A549 (cell line): ENCODE measurements at regions not wholly inside any gene's neighbourhood (a gene's known extent, or its start where the extent isn't known, plus 50 kb on each side); places are given as distances from the start of the nearest gene placed in this dataset.

ENCODE experiments used
- ATAC-seq, 2 experiments: fragments of 200-7000 bp in 1 of 2; fragments of >200 bp in 1 of 2; cut with Nextera tagmentation in 1 of 2; cut with Tn5 transposase in 1 of 2; 3 replicates each; pipeline versions ENCODE4 v1.8.0 to v1.9.1; 2018 to 2020; ENCODE audit warnings: mild to moderate bottlenecking in 1 of 2, moderate library complexity in 1 of 2
- CTCF ChIA-PET: fragments of 300-600 bp; sonication (Branson Sonifier 250); formaldehyde crosslinking; extraction: SDS; loops from one replicate; lab custom pipeline; 2021; ENCODE audit warnings: antibody characterized with exemption, inconsistent platforms; lab: Yijun Ruan, JAX
- POLR2A ChIA-PET: fragments of 350-600 bp; formaldehyde crosslinking; extraction: SDS; loops from one replicate; lab custom pipeline; 2021; ENCODE audit warnings: antibody characterized with exemption, inconsistent platforms; lab: Yijun Ruan, JAX
- DNase-seq, 2 experiments: peaks; one replicate each; pipeline versions ENCODE4 v3.0.0 to v3.0.0-alpha.2; 2011 to 2016; ENCODE audit warnings: low read depth in 1 of 2, low spot score in 1 of 2
- FAIRE-seq: peaks from 2 replicates; lab custom pipeline; 2011; peaks lifted over from hg19 to GRCh38; lab: Jason Lieb, UNC
- H3K27ac ChIP-seq, 2 experiments: fragments of >200 bp; sonication (Bioruptor Twin); formaldehyde crosslinking; 3 replicates each; pipeline ENCODE4 v1.5.1; 2016 to 2017
- H3K4me1 ChIP-seq: fragments of >200 bp; sonication (Bioruptor Twin); formaldehyde crosslinking; 3 replicates; pipeline ENCODE4 v1.6.1; 2016
- H3K4me2 ChIP-seq: fragments of >200 bp; sonication (Bioruptor Twin); formaldehyde crosslinking; 3 replicates; pipeline ENCODE4 v1.6.1; 2016
- H3K4me3 ChIP-seq: fragments of >200 bp; sonication (Bioruptor Twin); formaldehyde crosslinking; 3 replicates; pipeline ENCODE4 v1.5.1; 2016
- H3K9me3 ChIP-seq: fragments of >200 bp; sonication (Bioruptor Twin); formaldehyde crosslinking; 3 replicates; pipeline ENCODE4 v1.6.1; 2016
- ATOH8 ChIP-seq: fragments of 250-450 bp; sonication (Bioruptor Pico); IDR thresholded peaks from 2 replicates; pipeline ENCODE4 v1.5.0; 2020; ENCODE audit warnings: low read depth, mild to moderate bottlenecking, moderate library complexity
- CBX2 ChIP-seq: fragments of 200-600 bp; sonication (generic); IDR thresholded peaks from 2 replicates; pipeline ENCODE4 v1.6.1; 2016; ENCODE audit warnings: low read depth, mild to moderate bottlenecking, borderline replicate concordance
- CHD4 ChIP-seq: fragments of 200-600 bp; sonication (generic); IDR thresholded peaks from 2 replicates; pipeline ENCODE4 v1.6.1; 2016; ENCODE audit warnings: antibody characterized with exemption, mild to moderate bottlenecking, borderline replicate concordance
- EHMT2 ChIP-seq: fragments of 200-600 bp; sonication (generic); IDR thresholded peaks from 2 replicates; pipeline ENCODE4 v1.6.1; 2016; ENCODE audit warnings: antibody characterized with exemption, low read depth, mild to moderate bottlenecking, moderate library complexity
- ESRRA ChIP-seq: fragments of 150-350 bp; IDR thresholded peaks from 2 replicates; pipeline ENCODE4 v1.6.1; 2014; ENCODE audit warnings: mild to moderate bottlenecking, low read length, borderline replicate concordance
- FOSB ChIP-seq: fragments of 250-450 bp; sonication (Bioruptor Pico); IDR thresholded peaks from 2 replicates; pipeline ENCODE4 v1.5.0; 2020; ENCODE audit warnings: mild to moderate bottlenecking, moderate library complexity
- HOXB5 ChIP-seq: fragments of 250-450 bp; sonication (Bioruptor Pico); IDR thresholded peaks from 2 replicates; pipeline ENCODE4 v1.5.0; 2020; ENCODE audit warnings: mild to moderate bottlenecking, moderate library complexity
- JUNB ChIP-seq: fragments of >200 bp; sonication (Bioruptor Twin); formaldehyde crosslinking; IDR thresholded peaks from 2 replicates; pipeline ENCODE4 v1.6.1; 2016
- KDM5A ChIP-seq: fragments of 200-600 bp; sonication (generic); IDR thresholded peaks from 2 replicates; pipeline ENCODE4 v1.6.1; 2016; ENCODE audit warnings: antibody characterized with exemption, mild to moderate bottlenecking
- MAFK ChIP-seq: fragments of 450-650 bp; IDR thresholded peaks from 2 replicates; pipeline ENCODE4 v1.6.1; 2014; ENCODE audit not compliant: partially characterized antibody
- MAZ ChIP-seq: fragments of 150-350 bp; IDR thresholded peaks from 2 replicates; pipeline ENCODE4 v1.6.1; 2014; ENCODE audit warnings: antibody characterized with exemption, low read depth, low read length, borderline replicate concordance
- MYC ChIP-seq: IDR thresholded peaks from 2 replicates; pipeline ENCODE4 v1.6.1; 2012; ENCODE audit warnings: mild to moderate bottlenecking, inconsistent platforms, low read length, improper control_type of control experiment, borderline replicate concordance
- PBX3 ChIP-seq: IDR thresholded peaks from 2 replicates; pipeline ENCODE4 v1.6.1; 2012
- RFX5 ChIP-seq: fragments of 450-650 bp; IDR thresholded peaks from 2 replicates; pipeline ENCODE4 v1.7.1; 2014; ENCODE audit warnings: antibody characterized with exemption, mild to moderate bottlenecking, moderate library complexity
- RNF2 ChIP-seq: fragments of 200-600 bp; sonication (generic); IDR thresholded peaks from 2 replicates; pipeline ENCODE4 v1.6.1; 2016; ENCODE audit warnings: low read depth, mild to moderate bottlenecking, antibody characterized with exemption, moderate library complexity, borderline replicate concordance
- TP53 ChIP-seq: fragments of 250-450 bp; sonication (Bioruptor Pico); IDR thresholded peaks from 2 replicates; pipeline ENCODE4 v1.5.0; 2021; ENCODE audit warnings: mild to moderate bottlenecking, moderate library complexity
- WGBS: methylation state at CpG from one replicate; pipeline ENCODE4 v1.1.6; 2017; ENCODE audit errors: missing lambda C conversion rate; 5-methylcytosine and 5-hydroxymethylcytosine counted together
- TF ChIP-seq, protein P1 (sequence below): IDR thresholded peaks from 2 replicates; pipeline ENCODE4 v1.6.1; 2012
- TF ChIP-seq, protein P2 (sequence below): fragments of 450-650 bp; IDR thresholded peaks from 2 replicates; pipeline ENCODE4 v1.6.1; 2014; ENCODE audit warnings: antibody characterized with exemption
- TF ChIP-seq, protein P3 (sequence below): fragments of >200 bp; sonication (Bioruptor Twin); formaldehyde crosslinking; IDR thresholded peaks from 3 replicates; pipeline ENCODE4 v1.5.1; 2016
- TF ChIP-seq, protein P4 (sequence below): fragments of 250-450 bp; sonication (Bioruptor Pico); IDR thresholded peaks from 2 replicates; pipeline ENCODE4 v1.5.0; 2021; ENCODE audit warnings: mild to moderate bottlenecking, moderate library complexity, borderline replicate concordance

DNA sequence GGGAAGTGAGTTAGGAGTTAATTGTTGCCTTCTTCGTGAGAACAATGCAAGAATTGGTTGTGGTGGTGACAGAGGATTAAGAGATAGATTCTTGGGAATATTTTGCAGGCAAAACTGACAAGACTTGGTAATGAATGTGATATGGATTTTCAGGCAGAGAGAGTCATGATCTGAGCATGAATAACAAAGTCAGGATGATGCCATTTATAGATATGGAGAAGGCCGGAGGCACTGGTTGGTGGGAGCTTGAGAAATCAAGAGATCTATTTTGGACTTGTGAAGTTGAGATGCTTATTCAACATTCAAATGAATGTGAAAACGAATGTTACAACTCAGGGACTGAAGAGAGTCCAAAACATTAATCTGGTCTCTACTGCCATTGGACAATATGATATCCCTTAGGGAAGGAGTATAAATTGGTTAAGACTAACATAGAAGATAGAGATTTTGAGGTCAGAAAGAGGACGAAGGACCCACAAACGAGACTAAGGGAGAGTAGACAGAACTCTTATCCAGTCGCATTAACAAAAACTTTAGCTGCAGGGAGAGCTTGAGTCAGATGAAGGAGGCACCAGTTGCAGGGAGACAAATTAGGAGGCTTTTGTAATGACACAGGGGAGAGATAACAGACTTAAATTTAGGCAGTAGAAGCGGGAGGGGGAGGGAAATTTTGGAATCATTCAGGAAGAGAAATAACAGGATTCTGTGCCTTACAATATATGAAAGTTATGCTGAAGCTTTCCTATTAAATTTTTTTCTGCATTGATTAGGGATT lies 1090.6 kb downstream of the GALC start:
- FAIRE-seq (no peak), ATAC-seq (no peak), DNase-seq (no peak)
- H3K9me3 ChIP-seq: no peaks in the 10 kb centered on the region
- WGBS: 8% methylated on average over 7 of the region's 7 CpGs
- no peak overlapping the region for H3K4me2 ChIP-seq
- H3K27ac ChIP-seq: no peak overlapping the region
- CTCF ChIA-PET: no interaction called here
- H3K4me1 ChIP-seq: no peaks in the 10 kb centered on the region
- POLR2A ChIA-PET: no interaction called here
- H3K4me3 ChIP-seq: no peak overlapping the region
- TF ChIP-seq HOXB5 (CRISPR knock-in tag) (no peak), CBX2 (no peak), TP53 (CRISPR knock-in tag) (no peak), CHD4 (no peak), EHMT2 (no peak), MAFK (no peak), MYC (no peak), ATOH8 (CRISPR knock-in tag) (no peak), PBX3 (no peak)
- TF ChIP-seq, protein P1, sequence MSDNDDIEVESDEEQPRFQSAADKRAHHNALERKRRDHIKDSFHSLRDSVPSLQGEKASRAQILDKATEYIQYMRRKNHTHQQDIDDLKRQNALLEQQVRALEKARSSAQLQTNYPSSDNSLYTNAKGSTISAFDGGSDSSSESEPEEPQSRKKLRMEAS: no peak
- TF ChIP-seq, protein P2, sequence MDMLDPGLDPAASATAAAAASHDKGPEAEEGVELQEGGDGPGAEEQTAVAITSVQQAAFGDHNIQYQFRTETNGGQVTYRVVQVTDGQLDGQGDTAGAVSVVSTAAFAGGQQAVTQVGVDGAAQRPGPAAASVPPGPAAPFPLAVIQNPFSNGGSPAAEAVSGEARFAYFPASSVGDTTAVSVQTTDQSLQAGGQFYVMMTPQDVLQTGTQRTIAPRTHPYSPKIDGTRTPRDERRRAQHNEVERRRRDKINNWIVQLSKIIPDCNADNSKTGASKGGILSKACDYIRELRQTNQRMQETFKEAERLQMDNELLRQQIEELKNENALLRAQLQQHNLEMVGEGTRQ: no peak

DNA sequence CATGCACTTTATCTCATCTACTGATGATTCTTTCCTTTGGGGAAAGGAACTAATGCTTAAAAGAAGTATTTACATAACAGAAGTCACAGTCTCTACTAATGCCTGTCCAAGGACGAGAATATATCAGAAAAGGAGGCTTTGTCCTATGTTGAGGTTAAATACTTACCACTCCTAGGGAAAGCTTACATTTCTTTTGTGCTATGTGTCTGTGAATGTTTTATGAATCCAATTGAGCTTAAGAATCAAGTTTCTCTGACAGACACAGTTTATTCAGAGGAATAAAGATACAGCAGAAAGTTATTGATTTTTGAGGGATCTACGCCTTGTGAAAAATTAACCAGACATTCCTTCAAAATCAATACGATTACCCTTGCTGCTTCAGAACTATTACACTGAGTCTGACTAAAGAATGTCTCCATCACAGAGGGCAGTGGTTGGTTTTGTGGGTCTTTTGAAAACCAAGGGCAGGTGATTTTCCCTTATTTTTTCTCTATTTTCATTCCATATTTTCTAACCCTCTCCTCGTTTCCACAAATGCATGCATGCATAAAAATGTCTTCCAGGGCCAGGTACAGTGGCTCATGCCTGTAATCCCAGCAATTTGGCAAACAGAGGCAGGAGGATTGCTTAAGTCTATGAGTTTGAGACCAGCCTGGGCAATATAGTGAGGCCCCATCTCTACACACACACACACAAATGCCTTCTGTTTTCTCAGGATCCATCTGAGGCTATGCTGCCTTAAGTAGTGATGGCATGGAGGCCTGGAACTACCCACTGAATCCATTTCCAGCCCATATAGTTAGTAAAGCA lies 1095.1 kb downstream of the GALC start:
- Histone ChIP-seq H3K4me1 (no peaks in the 10 kb centered on the region), H3K4me3 (no peak overlapping the region), H3K9me3 (no peaks in the 10 kb centered on the region), H3K4me2 (no peak overlapping the region), H3K27ac (no peak overlapping the region)
- no peak for FAIRE-seq
- no peak for DNase-seq
- whole genome bisulfite sequencing: under 1% methylated on average over 4 of the region's 4 CpGs
- CTCF ChIA-PET: no interaction called here
- POLR2A ChIA-PET: no interaction called here
- ATAC-seq: no peak
- no peak for TF ChIP-seq ESRRA
- no peak for TF ChIP-seq FOSB (CRISPR knock-in tag)
- TF ChIP-seq, protein P3, sequence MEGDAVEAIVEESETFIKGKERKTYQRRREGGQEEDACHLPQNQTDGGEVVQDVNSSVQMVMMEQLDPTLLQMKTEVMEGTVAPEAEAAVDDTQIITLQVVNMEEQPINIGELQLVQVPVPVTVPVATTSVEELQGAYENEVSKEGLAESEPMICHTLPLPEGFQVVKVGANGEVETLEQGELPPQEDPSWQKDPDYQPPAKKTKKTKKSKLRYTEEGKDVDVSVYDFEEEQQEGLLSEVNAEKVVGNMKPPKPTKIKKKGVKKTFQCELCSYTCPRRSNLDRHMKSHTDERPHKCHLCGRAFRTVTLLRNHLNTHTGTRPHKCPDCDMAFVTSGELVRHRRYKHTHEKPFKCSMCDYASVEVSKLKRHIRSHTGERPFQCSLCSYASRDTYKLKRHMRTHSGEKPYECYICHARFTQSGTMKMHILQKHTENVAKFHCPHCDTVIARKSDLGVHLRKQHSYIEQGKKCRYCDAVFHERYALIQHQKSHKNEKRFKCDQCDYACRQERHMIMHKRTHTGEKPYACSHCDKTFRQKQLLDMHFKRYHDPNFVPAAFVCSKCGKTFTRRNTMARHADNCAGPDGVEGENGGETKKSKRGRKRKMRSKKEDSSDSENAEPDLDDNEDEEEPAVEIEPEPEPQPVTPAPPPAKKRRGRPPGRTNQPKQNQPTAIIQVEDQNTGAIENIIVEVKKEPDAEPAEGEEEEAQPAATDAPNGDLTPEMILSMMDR: no peak
- TF ChIP-seq MAZ: no peak
- TF ChIP-seq, protein P2: no peak
- TF ChIP-seq HOXB5 (CRISPR knock-in tag): no peak
- no peak for TF ChIP-seq KDM5A
- TF ChIP-seq JUNB: no peak
- no peak for TF ChIP-seq RFX5
- TF ChIP-seq, protein P4, sequence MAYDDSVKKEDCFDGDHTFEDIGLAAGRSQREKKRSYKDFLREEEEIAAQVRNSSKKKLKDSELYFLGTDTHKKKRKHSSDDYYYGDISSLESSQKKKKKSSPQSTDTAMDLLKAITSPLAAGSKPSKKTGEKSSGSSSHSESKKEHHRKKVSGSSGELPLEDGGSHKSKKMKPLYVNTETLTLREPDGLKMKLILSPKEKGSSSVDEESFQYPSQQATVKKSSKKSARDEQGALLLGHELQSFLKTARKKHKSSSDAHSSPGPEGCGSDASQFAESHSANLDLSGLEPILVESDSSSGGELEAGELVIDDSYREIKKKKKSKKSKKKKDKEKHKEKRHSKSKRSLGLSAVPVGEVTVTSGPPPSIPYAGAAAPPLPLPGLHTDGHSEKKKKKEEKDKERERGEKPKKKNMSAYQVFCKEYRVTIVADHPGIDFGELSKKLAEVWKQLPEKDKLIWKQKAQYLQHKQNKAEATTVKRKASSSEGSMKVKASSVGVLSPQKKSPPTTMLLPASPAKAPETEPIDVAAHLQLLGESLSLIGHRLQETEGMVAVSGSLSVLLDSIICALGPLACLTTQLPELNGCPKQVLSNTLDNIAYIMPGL: no peak
- TF ChIP-seq ATOH8 (CRISPR knock-in tag): no peak
- TF ChIP-seq RNF2: no peak
